ENCODE measurements at regions not wholly inside any gene's neighbourhood (a gene's known extent, or its start where the extent isn't known, plus 50 kb on each side); places are given as distances from the start of the nearest gene placed in this dataset.

- WGBS, 3 donors: 21 to 61% (median 55%) methylated on average over 8 of the region's 8 CpGs
- no peak overlapping the region for H3K27ac ChIP-seq (ENCODE audit: low read depth, low read length)
Observed at GRCh38 chr4:38610966-38611431, 53.0 kb upstream of the KLF3 start.

DNA sequence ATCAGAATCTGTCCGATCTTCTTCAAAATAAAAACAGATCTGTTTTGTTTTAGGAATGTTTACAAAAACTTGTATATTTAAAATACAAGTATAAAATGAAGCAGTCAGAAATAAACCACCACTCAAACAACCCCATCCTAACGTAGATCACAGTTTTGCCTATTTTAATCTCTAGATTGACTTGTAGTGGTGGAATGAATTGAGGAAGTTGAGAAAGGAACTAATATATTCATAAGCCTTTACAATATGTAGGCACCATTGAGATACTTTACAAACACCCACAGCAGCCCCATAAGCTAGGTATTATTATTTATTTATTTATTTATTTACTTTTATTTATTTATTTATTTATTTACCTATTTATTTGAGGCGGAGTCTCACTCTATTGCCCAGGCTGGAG is 52.3 kb upstream of the KLF3 start:
- no peak overlapping the region for H3K27ac ChIP-seq (ENCODE audit: low read depth, low read length)
- WGBS, 3 donors: 59 to 80% (median 78%) methylated on average over 3 of the region's 3 CpGs

DNA sequence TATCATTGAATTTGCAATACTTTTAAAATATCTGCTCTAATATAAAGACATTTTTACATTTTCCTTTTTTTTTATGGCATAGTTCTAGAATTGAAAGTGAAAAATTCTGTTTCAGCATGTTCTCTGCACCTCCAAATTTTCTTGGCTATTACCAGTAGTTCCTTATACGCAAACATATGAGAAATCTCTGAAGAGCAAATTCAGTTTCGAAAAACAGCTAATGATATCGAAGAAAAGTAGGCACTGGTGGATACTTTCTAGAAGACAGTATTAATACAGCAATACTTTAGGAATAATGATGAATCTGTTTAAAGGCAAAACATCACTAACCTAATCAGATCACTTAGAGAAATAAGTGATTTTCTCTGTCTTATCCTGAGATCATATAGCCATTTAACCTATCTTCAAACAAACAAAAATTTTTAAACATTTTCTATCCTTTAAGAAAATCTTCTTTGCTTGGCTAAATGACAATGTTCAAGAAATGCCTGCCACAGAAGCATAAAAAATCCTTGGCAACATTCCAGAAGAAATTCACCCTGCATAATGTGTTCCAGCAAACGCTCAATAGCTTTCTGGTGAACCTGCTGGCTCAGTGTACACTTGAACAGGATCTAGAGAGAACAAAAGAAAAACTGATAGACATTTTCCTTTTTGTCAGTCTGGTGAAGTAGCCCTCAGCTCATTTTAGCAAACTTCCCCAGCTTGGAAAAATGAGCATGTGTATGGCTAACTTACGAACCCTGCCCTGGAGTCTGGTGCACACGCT is 51.2 kb upstream of the KLF3 start:
- H3K27ac ChIP-seq (ENCODE audit: low read depth, low read length): no peak overlapping the region
- 63 to 79% (median 71%) methylated on average over 6 of the region's 6 CpGs for WGBS, 3 donors
